ENCODE measurements at regions not wholly inside any gene's neighbourhood (a gene's known extent, or its start where the extent isn't known, plus 50 kb on each side); places are given as distances from the start of the nearest gene placed in this dataset.
"Not testable (repeated sequence)": the region's sequence is repeated elsewhere in the genome, so short reads cannot be mapped to it uniquely, and the experiment has no call there.

DNA sequence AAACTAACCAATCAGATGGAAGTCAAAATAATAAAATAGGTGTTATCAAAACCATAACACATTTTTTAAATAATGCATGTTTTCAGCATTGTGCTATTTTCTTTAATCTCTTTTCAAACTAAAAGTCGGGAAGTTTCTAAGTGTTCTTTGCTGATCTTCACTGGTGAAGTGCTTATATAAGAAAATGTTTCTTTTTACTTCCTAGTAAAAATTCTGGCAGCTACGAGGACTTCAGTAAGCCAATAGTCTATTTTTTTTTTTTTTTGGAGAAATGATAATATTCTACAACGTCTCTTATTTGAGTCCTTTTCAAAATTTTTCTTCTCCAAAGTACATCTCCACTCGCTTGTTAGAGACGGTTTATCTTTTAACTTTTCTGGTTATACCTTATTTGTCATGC, 448.0 kb downstream of the SLC6A15 start:
- no peak overlapping the region for H3K4me2 ChIP-seq (ENCODE audit: low read length)
- H3K9me3 ChIP-seq (ENCODE audit: insufficient read depth, low read depth, low read length), result no peaks in the 10 kb centered on the region
- H3K36me3 ChIP-seq (ENCODE audit: insufficient read depth, low read length), result no peaks in the 10 kb centered on the region
- no peaks in the 10 kb centered on the region for H4K20me1 ChIP-seq (ENCODE audit: insufficient read depth, low read length)
- FAIRE-seq (no peak), DNase-seq (ENCODE audit: low read depth) (no peak)
- Mint-ChIP-seq H3K4me1 (ENCODE audit: low read depth, unreplicated experiment) (no peaks in the 10 kb centered on the region), H3K4me3 (ENCODE audit: unreplicated experiment) (no peak overlapping the region), H3K36me3 (ENCODE audit: low read depth, unreplicated experiment) (no peaks in the 10 kb centered on the region), H3K9me3 (ENCODE audit: unreplicated experiment) (peaks cover 3% of the 10 kb centered on the region), H3K27me3 (ENCODE audit: low read depth, unreplicated experiment) (no peaks in the 10 kb centered on the region), H3K27ac (ENCODE audit: unreplicated experiment) (no peak overlapping the region)
- no peaks in the 10 kb centered on the region for H3K27me3 ChIP-seq (ENCODE audit: insufficient read depth, low read length)
- H3K4me1 ChIP-seq (ENCODE audit: insufficient read depth, low read length), result no peaks in the 10 kb centered on the region
- no peaks in the 10 kb centered on the region for H3K79me2 ChIP-seq (ENCODE audit: insufficient read depth, low read length)
- H3K9ac ChIP-seq (ENCODE audit: low read length), result no peak overlapping the region
- TF ChIP-seq, protein P1, sequence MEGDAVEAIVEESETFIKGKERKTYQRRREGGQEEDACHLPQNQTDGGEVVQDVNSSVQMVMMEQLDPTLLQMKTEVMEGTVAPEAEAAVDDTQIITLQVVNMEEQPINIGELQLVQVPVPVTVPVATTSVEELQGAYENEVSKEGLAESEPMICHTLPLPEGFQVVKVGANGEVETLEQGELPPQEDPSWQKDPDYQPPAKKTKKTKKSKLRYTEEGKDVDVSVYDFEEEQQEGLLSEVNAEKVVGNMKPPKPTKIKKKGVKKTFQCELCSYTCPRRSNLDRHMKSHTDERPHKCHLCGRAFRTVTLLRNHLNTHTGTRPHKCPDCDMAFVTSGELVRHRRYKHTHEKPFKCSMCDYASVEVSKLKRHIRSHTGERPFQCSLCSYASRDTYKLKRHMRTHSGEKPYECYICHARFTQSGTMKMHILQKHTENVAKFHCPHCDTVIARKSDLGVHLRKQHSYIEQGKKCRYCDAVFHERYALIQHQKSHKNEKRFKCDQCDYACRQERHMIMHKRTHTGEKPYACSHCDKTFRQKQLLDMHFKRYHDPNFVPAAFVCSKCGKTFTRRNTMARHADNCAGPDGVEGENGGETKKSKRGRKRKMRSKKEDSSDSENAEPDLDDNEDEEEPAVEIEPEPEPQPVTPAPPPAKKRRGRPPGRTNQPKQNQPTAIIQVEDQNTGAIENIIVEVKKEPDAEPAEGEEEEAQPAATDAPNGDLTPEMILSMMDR (IDR thresholded peaks at IDR 0.05; ENCODE audit: insufficient read depth, low read depth, low read length), result no peak
- TF ChIP-seq EZH2 (IDR thresholded peaks at IDR 0.05; ENCODE audit: insufficient read depth, low read length), result no peak
- no peak overlapping the region for H2AFZ ChIP-seq (ENCODE audit: low read depth, low read length)
- no peak overlapping the region for H3K4me3 ChIP-seq (ENCODE audit: insufficient read depth, low read depth, low read length)
- H3K27ac ChIP-seq (ENCODE audit: low read depth, low read length), result no peak overlapping the region

DNA sequence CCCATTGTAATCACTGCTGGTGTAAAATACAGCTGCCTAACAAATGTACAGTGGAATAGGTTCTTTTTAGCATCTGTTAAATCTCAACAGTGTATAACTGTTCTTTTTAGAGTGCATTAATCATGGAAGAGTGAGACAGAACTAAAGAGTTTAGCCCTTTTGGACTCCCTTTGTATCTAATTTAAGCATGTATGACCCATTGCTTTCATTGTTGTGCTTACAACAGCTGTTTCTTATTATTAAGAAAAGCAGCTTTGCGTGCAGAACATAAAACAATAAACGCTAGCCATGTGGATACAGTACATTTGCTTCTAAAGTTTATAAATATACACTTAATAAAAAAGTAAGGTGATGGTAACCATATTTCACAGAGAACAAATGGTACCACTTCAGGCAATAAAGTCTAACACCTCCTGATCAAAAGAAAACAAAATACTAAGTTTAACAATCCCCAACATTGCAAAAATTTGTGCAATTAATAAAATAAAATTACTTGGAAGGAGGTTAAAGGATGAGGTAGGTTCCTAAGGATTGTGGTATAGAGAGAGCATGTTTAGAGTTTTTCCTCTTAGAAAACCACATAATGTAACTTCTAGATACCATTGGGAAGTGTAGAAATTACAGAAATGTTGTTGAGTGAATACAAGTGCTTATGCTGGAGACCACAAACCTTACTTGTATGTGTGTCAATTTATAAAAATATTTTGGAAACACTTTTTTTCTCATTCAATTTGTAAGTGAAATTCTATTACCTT, 448.7 kb downstream of the SLC6A15 start:
- H3K27ac ChIP-seq (ENCODE audit: low read depth, low read length), result no peak overlapping the region
- H3K9me3 ChIP-seq (ENCODE audit: insufficient read depth, low read depth, low read length), result no peaks in the 10 kb centered on the region
- H3K4me2 ChIP-seq (ENCODE audit: low read length), result no peak overlapping the region
- H2AFZ ChIP-seq (ENCODE audit: low read depth, low read length), result no peak overlapping the region
- H3K4me3 Mint-ChIP-seq (ENCODE audit: unreplicated experiment), result no peak overlapping the region
- no peaks in the 10 kb centered on the region for H3K36me3 ChIP-seq (ENCODE audit: insufficient read depth, low read length)
- no peaks in the 10 kb centered on the region for H3K4me1 ChIP-seq (ENCODE audit: insufficient read depth, low read length)
- no peaks in the 10 kb centered on the region for H3K4me1 Mint-ChIP-seq (ENCODE audit: low read depth, unreplicated experiment)
- no peak overlapping the region for H3K27ac Mint-ChIP-seq (ENCODE audit: unreplicated experiment)
- peak; percentile 11 for DNase-seq (ENCODE audit: low read depth)
- H3K4me3 ChIP-seq (ENCODE audit: insufficient read depth, low read depth, low read length), result no peak overlapping the region
- H3K9ac ChIP-seq (ENCODE audit: low read length), result no peak overlapping the region
- no peaks in the 10 kb centered on the region for H3K27me3 Mint-ChIP-seq (ENCODE audit: low read depth, unreplicated experiment)
- H3K36me3 Mint-ChIP-seq (ENCODE audit: low read depth, unreplicated experiment), result no peaks in the 10 kb centered on the region
- no peaks in the 10 kb centered on the region for H3K79me2 ChIP-seq (ENCODE audit: insufficient read depth, low read length)
- H4K20me1 ChIP-seq (ENCODE audit: insufficient read depth, low read length), result no peaks in the 10 kb centered on the region
- FAIRE-seq, result no peak
- H3K27me3 ChIP-seq (ENCODE audit: insufficient read depth, low read length), result no peaks in the 10 kb centered on the region
- TF ChIP-seq, protein P1 (IDR thresholded peaks at IDR 0.05; ENCODE audit: insufficient read depth, low read depth, low read length), result no peak
- no peak for TF ChIP-seq EZH2 (IDR thresholded peaks at IDR 0.05; ENCODE audit: insufficient read depth, low read length)
- H3K9me3 Mint-ChIP-seq (ENCODE audit: unreplicated experiment), result peaks cover 3% of the 10 kb centered on the region

DNA sequence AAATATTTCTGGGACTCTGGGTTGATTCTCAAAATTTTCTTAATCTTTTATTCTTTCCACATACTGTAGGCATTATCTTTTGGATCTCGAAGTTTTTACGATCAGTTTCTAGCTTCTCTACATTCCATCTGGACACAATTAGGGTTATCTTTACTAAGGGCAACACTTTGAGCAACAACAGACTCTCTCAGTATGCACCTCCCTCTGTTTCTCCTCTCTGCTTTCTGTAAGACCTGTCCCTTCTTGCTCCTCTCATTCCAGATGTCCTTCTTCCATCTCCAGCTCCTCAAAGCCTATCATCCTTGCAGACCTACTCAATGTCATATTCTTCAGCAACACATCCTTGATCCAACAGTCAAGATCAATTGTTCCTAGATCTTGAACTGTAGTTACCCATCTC, 457.0 kb downstream of the SLC6A15 start:
- TF ChIP-seq, protein P1 (IDR thresholded peaks at IDR 0.05; ENCODE audit: insufficient read depth, low read depth, low read length), result no peak
- no peak for TF ChIP-seq EZH2 (IDR thresholded peaks at IDR 0.05; ENCODE audit: insufficient read depth, low read length)
- no peaks in the 10 kb centered on the region for H3K4me1 ChIP-seq (ENCODE audit: insufficient read depth, low read length)
- H3K27me3 Mint-ChIP-seq (ENCODE audit: low read depth, unreplicated experiment), result no peaks in the 10 kb centered on the region
- H3K4me3 ChIP-seq (ENCODE audit: insufficient read depth, low read depth, low read length), result no peak overlapping the region
- H2AFZ ChIP-seq (ENCODE audit: low read depth, low read length), result no peak overlapping the region
- H3K36me3 ChIP-seq (ENCODE audit: insufficient read depth, low read length), result no peaks in the 10 kb centered on the region
- FAIRE-seq, result no peak
- H3K4me3 Mint-ChIP-seq (ENCODE audit: unreplicated experiment), result no peak overlapping the region
- no peak overlapping the region for H3K27ac ChIP-seq (ENCODE audit: low read depth, low read length)
- no peak for DNase-seq (ENCODE audit: low read depth)
- H3K79me2 ChIP-seq (ENCODE audit: insufficient read depth, low read length), result no peaks in the 10 kb centered on the region
- H3K9ac ChIP-seq (ENCODE audit: low read length), result no peak overlapping the region
- H3K9me3 ChIP-seq (ENCODE audit: insufficient read depth, low read depth, low read length), result no peaks in the 10 kb centered on the region
- no peaks in the 10 kb centered on the region for H3K36me3 Mint-ChIP-seq (ENCODE audit: low read depth, unreplicated experiment)
- no peak overlapping the region for H3K27ac Mint-ChIP-seq (ENCODE audit: unreplicated experiment)
- no peaks in the 10 kb centered on the region for H3K9me3 Mint-ChIP-seq (ENCODE audit: unreplicated experiment)
- no peaks in the 10 kb centered on the region for H4K20me1 ChIP-seq (ENCODE audit: insufficient read depth, low read length)
- no peaks in the 10 kb centered on the region for H3K4me1 Mint-ChIP-seq (ENCODE audit: low read depth, unreplicated experiment)
- H3K27me3 ChIP-seq (ENCODE audit: insufficient read depth, low read length), result no peaks in the 10 kb centered on the region
- no peak overlapping the region for H3K4me2 ChIP-seq (ENCODE audit: low read length)

DNA sequence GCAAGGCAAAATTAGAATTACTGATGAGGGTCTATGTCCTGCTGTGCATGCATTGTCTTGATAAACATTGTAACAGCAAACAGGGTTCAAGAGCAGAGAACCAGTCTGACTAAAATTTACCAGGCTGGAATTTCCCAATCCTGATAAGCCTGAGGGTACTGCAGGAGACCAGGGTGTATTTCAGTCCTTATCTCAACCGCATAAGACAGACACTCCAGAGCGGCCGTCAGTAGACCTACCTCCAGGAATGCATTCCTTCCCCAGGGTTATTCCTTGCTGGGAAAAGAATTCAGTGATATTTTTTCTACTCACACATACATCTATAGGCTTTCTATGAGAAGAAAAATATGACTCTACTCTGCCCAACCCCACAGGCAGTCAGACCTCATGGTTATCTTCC, 466.1 kb downstream of the SLC6A15 start:
- not testable (repeated sequence) for H3K27ac Mint-ChIP-seq (ENCODE audit: unreplicated experiment); FAIRE-seq; H3K36me3 ChIP-seq (ENCODE audit: insufficient read depth, low read length)

More for the DNA sequence above, 466.1 kb downstream of the SLC6A15 start:
- not testable (repeated sequence) for H3K9me3 Mint-ChIP-seq (ENCODE audit: unreplicated experiment); H3K27ac ChIP-seq (ENCODE audit: low read depth, low read length); H3K4me3 Mint-ChIP-seq (ENCODE audit: unreplicated experiment); H3K27me3 ChIP-seq (ENCODE audit: insufficient read depth, low read length); H3K9ac ChIP-seq (ENCODE audit: low read length); H3K9me3 ChIP-seq (ENCODE audit: insufficient read depth, low read depth, low read length); DNase-seq (ENCODE audit: low read depth); H2AFZ ChIP-seq (ENCODE audit: low read depth, low read length); H3K4me2 ChIP-seq (ENCODE audit: low read length); H3K4me3 ChIP-seq (ENCODE audit: insufficient read depth, low read depth, low read length); H3K27me3 Mint-ChIP-seq (ENCODE audit: low read depth, unreplicated experiment); H3K79me2 ChIP-seq (ENCODE audit: insufficient read depth, low read length); H3K4me1 ChIP-seq (ENCODE audit: insufficient read depth, low read length); H3K36me3 Mint-ChIP-seq (ENCODE audit: low read depth, unreplicated experiment); H3K4me1 Mint-ChIP-seq (ENCODE audit: low read depth, unreplicated experiment); H4K20me1 ChIP-seq (ENCODE audit: insufficient read depth, low read length)

Measured in astrocyte (in vitro differentiated cells and primary cell).